Kidney tubule cell (primary cell): ENCODE measurements at regions not wholly inside any gene's neighbourhood (a gene's known extent, or its start where the extent isn't known, plus 50 kb on each side); places are given as distances from the start of the nearest gene placed in this dataset.
"Not testable (repeated sequence)": the region's sequence is repeated elsewhere in the genome, so short reads cannot be mapped to it uniquely, and the experiment has no call there.

Experiments used
- DNase-seq: peaks from one replicate; pipeline ENCODE4 v3.0.0-alpha.2; 2018; ENCODE audit warnings: low spot score

DNA sequence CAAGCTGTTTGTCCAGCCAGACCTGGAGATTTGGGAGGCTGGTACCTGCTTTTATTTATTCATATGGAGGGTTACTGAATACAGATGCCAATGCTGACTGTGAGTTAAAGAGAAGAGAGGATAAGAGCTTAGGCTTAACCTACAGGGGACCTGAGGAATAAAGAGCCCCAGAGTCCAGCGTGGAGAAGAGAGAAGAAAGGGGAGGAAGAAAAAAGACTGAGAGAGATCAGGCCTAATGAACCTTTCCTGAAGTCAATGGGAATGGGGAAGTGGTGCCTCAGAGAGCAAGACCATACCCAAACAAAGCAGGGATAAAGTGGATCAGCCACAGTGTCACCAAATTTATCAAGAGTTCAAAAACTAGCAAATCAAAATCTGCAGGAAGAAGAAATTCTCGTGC, 348.6 kb upstream of the KCNH7 start:
- DNase-seq: no peak

GRCh38 chr2:163185160-163185559, 346.6 kb upstream of the KCNH7 start:
- no peak for DNase-seq

DNA sequence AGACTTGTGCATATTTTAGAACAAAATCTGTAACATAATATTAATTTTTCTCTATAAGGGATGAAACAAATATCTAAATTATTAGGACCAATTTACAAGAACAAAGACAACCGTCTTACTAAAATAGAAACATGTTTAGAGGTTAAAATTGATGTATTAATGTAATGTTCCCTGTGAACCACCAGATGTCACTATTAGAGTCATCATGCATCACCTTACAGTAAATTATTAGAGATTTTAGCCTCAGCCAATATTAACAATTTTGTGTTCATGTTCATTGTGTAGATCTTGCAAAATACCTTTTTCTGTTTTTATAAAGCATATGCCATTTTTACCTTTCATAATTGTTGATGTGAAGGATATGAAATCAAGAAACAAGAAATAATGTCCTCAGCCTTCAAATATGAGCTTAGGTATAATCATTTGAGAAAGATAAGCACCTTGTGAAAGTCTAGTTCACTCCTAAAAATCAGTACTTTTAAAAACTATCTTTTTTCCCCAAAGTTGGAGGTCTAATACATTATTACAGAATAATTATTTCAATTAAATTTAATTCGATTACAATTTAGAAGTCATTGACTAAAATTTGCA, 344.3 kb upstream of the KCNH7 start:
- peak; percentile 30 for DNase-seq

DNA sequence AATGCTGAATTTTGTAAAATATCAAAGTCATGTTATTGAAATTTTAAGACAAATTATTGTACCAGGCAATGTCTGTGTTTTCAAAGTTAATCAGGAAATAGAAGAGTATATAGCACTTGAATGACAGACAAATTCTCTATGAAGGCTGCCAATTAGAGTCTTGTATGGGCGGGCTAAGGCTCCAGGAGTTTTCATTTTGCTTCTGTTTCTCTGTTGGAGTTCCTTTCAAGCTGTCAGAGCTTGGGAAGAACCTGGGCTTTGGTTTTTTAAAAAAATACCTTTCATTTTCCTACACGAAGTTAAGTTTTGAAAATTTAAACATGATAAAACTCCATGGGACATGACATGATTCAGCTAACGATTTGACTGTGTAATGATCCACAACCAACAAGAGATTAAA, 339.0 kb upstream of the KCNH7 start:
- DNase-seq: no peak

GRCh38 chr2:163175294-163175693, 336.7 kb upstream of the KCNH7 start:
- DNase-seq: no peak

GRCh38 chr2:163173591-163173990, 335.0 kb upstream of the KCNH7 start:
- DNase-seq: peak; percentile 10

- no peak for DNase-seq
These were observed 333.4 kb upstream of the KCNH7 start for GRCh38 chr2:163171786-163172530.

DNA sequence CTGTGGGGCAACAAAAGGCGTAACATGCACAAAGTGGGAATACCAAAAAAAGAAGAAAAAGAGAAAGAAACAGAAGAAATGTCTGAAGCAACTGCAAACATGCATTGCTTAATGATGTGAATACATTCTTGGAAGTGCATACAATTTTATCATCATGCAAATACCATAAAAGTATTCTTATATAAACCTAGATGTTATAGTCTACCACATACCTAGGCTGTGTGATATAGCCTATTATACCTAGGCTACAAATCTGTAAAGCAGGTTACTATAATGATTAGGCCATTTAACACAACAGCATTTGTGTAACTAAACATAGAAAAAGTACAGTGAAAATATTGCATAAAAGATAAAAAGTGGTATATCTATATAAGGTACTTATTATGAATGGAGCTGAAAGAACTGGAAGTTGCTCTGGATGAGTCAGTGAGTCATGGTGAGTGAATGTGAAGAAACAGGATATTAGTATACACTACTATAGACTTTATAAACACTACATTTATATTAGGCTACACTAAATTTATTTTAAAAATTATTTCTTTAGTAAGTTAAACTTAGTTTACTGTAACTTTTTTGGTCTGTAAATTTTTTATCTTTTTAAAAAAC, 319.4 kb upstream of the KCNH7 start:
- DNase-seq: peak; percentile 51

DNA sequence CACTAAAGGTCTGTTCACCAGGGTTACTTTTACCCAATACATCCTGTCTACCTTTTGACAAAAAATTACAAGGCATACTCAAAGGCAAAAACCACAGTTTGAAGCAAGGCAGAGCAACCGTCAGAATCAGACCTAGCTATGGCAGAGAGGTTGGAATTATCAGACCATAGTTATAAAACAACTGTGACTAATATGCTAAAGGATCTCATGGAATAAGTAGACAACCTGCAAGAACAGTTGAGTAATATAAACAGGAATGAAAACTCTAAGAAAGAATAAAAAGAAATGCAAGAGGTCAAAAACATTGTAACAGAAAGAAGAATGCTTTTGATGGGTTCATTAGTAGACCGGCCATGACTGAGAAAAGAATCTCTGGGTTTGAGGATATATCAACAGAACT, 318.8 kb upstream of the KCNH7 start:
- peak; percentile 59 for DNase-seq

DNA sequence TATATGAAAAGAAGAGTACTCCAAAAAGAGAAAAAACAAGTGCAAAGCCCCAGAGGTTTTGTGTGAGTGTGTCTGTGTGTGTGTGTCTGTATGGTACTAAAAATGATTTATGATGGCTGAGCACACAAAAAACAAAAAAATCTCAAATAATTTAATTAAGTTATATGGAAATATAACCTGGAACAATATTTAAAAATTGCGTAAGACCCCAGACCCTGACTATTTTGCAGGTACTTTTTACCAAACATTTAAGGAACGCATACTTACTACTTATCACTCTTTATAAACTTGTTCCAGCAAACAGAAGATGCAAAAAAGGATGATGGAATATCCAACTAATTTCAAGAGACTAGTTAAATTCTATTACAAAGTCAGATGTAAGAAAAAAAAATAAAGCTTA, 317.4 kb upstream of the KCNH7 start:
- no peak for DNase-seq

- DNase-seq: peak; percentile 53
These were observed 316.8 kb upstream of the KCNH7 start for GRCh38 chr2:163155279-163155883.

- no peak for DNase-seq
These were observed 304.1 kb upstream of the KCNH7 start for GRCh38 chr2:163142618-163143017.

- DNase-seq: no peak
These were observed 300.4 kb upstream of the KCNH7 start for GRCh38 chr2:163138947-163139346.

DNA sequence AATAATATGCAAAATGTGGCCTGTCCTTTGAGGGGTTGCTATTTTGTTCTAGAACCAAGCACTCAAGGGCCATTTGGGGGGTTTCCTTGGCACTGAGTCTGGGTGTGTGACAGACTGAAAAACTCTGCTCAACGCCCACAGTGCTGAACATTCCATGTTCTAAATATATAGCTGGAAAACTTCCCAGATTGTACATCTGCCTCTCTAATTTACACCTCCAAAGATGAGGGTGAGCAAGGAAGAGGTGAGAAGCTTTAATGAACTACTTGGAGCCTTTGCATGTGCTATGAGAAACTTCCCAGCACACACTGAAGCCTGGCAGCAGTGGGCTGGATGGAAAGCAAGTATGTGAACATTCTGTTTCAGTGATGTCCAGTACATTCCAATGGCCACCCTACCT, 296.7 kb upstream of the KCNH7 start:
- DNase-seq: no peak

DNA sequence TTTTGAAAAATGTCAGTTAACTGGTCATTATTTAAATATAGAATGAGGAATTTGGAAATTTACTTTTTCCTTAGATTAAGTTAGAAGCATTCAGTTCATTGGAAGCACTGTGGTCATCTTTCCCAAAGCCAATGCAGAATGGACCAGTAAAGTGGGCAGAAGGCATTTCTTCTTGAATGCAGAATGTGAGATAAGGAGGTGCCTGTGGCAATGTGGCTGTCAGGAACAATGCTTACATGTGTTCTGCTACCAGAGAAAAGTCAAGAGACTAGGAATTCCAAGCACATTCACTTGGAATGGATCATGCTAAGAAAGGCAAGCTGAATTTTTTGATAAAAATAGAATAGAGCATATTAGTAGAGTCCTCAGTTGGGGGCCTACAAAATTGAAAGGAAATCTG, 295.0 kb upstream of the KCNH7 start:
- no peak for DNase-seq

GRCh38 chr2:163132850-163133249, 294.3 kb upstream of the KCNH7 start:
- peak; percentile 29 for DNase-seq

- DNase-seq: not testable (repeated sequence)
These were observed 293.6 kb upstream of the KCNH7 start for GRCh38 chr2:163132207-163132606.

- no peak for DNase-seq
These were observed 285.0 kb upstream of the KCNH7 start for GRCh38 chr2:163123526-163123925.

GRCh38 chr2:163122257-163122656, 283.7 kb upstream of the KCNH7 start:
- DNase-seq: no peak

DNA sequence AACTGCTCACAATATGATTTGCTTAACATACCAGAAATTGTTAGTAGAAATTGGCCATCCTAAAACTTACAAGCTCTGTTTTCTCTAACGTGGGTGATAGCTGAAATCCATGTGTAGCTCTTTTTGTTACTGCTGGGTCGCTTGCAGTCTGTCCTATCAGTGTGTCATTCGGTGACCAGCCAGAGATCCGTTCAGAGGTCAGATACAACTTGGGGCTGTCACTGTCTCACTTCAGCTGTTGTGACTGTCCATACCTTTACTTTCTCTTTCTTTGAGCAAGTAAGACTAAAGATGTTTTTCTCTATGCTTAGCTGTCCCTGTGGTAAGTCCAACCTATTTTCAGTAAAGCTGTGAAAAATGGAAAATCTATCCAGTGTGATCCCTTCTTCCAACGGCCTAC, 282.9 kb upstream of the KCNH7 start:
- DNase-seq: no peak

GRCh38 chr2:163119966-163120365, 281.4 kb upstream of the KCNH7 start:
- DNase-seq: no peak

DNA sequence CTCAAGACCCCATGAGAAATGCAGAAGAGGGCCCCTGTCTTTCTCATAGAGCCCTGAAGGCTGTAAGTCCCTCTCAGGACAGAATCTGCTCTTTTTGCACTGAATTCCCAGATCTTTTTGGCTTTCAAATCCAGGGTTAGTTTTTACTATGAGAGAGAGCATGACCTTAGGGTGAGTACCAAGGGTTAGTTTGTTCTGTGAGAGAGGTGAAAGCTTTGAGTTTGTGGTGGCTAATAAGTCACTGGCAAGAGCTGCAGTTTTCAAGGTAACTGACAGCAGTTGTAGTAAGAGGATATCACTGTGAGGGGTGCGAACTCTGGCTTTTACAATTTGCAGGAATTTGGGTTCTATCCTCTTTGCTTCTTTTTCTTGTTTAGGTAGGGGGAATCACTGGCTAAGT, 248.4 kb upstream of the KCNH7 start:
- DNase-seq: no peak

- not testable (repeated sequence) for DNase-seq
These were observed 246.9 kb upstream of the KCNH7 start for GRCh38 chr2:163085366-163086024.
